Erythroblast (primary cell): ENCODE measurements at regions not wholly inside any gene's neighbourhood (a gene's known extent, or its start where the extent isn't known, plus 50 kb on each side); places are given as distances from the start of the nearest gene placed in this dataset.

Experiments
- GATA1 ChIP-seq: IDR thresholded peaks from 2 replicates; pipeline ENCODE4 v1.6.1; 2011; ENCODE audit warnings: low read depth, mild to moderate bottlenecking, control low read depth, low read length, moderate library complexity
- POLR2A ChIP-seq: IDR thresholded peaks from 2 replicates; pipeline ENCODE4 v1.6.1; 2011; ENCODE audit warnings: mild to moderate bottlenecking, low read length

DNA sequence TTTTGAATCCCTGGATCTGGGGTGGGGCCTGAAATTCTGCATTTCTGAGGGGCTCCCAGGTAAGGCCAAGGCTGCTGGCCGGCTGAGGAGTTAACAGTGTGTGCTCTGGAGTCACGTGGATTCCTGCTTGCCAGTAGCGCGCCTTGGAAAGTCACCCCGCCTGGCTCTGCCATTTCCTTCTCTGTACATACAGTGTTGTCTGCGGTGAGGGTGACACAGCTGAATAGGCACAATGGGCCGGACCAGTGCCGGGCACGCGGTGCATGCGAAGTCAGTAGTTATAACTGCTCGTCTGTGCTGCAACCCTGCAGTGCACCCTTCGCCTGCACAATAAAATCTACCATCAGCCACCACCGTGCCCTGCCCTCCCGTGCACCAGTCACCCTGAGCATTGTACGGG is 68.0 kb upstream of the EEPD1 start:
- TF ChIP-seq POLR2A (no peak), GATA1 (no peak)
